MM.1S (cell line): ENCODE measurements at regions not wholly inside any gene's neighbourhood (a gene's known extent, or its start where the extent isn't known, plus 50 kb on each side); places are given as distances from the start of the nearest gene placed in this dataset.

ENCODE experiments used
- DNase-seq: peaks from one replicate; pipeline ENCODE4 v3.0.0-alpha.2; 2015
- H2AFZ ChIP-seq: fragments of 300-600 bp; sonication (generic); 2 replicates; pipeline ENCODE4 v1.6.0; 2016; ENCODE audit warnings: antibody characterized with exemption, low read length
- H3F3A ChIP-seq: fragments of 300-600 bp; sonication (generic); 2 replicates; pipeline ENCODE4 v1.6.1; 2016; ENCODE audit warnings: mild to moderate bottlenecking, antibody characterized with exemption, low read length, moderate library complexity, mixed read lengths; ENCODE audit not compliant: insufficient read depth
- H3K27ac ChIP-seq: fragments of 300-600 bp; sonication (generic); 2 replicates; pipeline ENCODE4 v1.5.1; 2016; ENCODE audit warnings: mild to moderate bottlenecking, low read length
- H3K27me3 ChIP-seq: fragments of 300-600 bp; sonication (generic); replicated peaks from 2 replicates; pipeline ENCODE4 v1.6.0; 2016; ENCODE audit warnings: low read length; ENCODE audit not compliant: insufficient read depth
- H3K36me3 ChIP-seq: fragments of 300-600 bp; sonication (generic); replicated peaks from 2 replicates; pipeline ENCODE4 v1.6.1; 2016; ENCODE audit warnings: mild to moderate bottlenecking, low read length, mixed read lengths; ENCODE audit not compliant: insufficient read depth
- H3K4me1 ChIP-seq: fragments of 300-600 bp; sonication (generic); 2 replicates; pipeline ENCODE4 v1.6.1; 2016; ENCODE audit warnings: low read length, mixed read lengths
- H3K4me2 ChIP-seq: fragments of 300-600 bp; sonication (generic); 2 replicates; pipeline ENCODE4 v1.6.0; 2016; ENCODE audit warnings: low read depth, low read length
- H3K4me3 ChIP-seq: fragments of 300-600 bp; sonication (generic); 2 replicates; pipeline ENCODE4 v1.5.1; 2016; ENCODE audit warnings: low read length, mixed read lengths
- H3K79me2 ChIP-seq: fragments of 300-600 bp; sonication (generic); 2 replicates; pipeline ENCODE4 v1.6.1; 2016; ENCODE audit warnings: mixed run types, low read length, mixed read lengths
- H3K9ac ChIP-seq: fragments of 300-600 bp; sonication (generic); 2 replicates; pipeline ENCODE4 v1.6.1; 2016; ENCODE audit warnings: low read length, mixed read lengths
- H3K9me2 ChIP-seq: fragments of 300-600 bp; sonication (generic); replicated peaks from 2 replicates; pipeline ENCODE4 v1.6.1; 2016; ENCODE audit warnings: mild to moderate bottlenecking, low read length, mixed read lengths; ENCODE audit not compliant: insufficient read depth
- H3K9me3 ChIP-seq: fragments of 300-600 bp; sonication (generic); replicated peaks from 2 replicates; pipeline ENCODE4 v1.6.1; 2016; ENCODE audit warnings: mild to moderate bottlenecking, low read length, mixed read lengths; ENCODE audit not compliant: insufficient read depth
- H4K20me1 ChIP-seq: fragments of 300-600 bp; sonication (generic); 2 replicates; pipeline ENCODE4 v1.6.1; 2016; ENCODE audit warnings: mild to moderate bottlenecking, low read length, moderate library complexity, mixed read lengths; ENCODE audit not compliant: insufficient read depth
- EZH2 ChIP-seq: fragments of 300-600 bp; sonication (generic); optimal IDR thresholded peaks from 2 replicates; pipeline ENCODE3; 2017; ENCODE audit warnings: low read depth, mild to moderate bottlenecking, antibody characterized with exemption, low read length, mixed read lengths
- EZH2phosphoT487 ChIP-seq: fragments of 300-600 bp; sonication (generic); IDR thresholded peaks from 2 replicates; pipeline ENCODE4 v1.6.1; 2018; ENCODE audit warnings: antibody characterized with exemption, low read length
- TF ChIP-seq, protein P1 (sequence below): fragments of 300-600 bp; sonication (generic); IDR thresholded peaks from 2 replicates; pipeline ENCODE4 v1.5.1; 2016; ENCODE audit warnings: antibody characterized with exemption, low read length, mixed read lengths

DNA sequence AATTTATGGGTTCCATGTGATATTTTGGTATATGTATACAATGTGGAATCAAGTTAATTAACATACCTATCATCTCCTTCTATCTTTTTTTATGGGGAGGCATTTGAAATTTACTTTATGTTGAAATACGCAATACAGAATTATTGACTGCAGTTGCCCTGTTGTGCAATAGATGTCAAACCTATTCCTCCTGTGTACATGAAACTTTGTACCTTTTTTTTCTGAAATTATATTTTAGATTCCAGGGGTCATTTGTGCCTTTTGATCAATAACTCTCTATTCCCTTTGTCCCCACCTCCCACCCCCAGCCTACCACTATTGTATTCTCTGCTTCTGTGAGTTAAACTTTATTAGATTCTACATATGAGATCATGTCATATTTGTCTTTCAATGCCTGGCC lies 369.9 kb downstream of the FSIP2 start:
- H3K9me2 ChIP-seq, result no peaks in the 10 kb centered on the region
- no peaks in the 10 kb centered on the region for H4K20me1 ChIP-seq
- no peaks in the 10 kb centered on the region for H3K79me2 ChIP-seq
- no peak overlapping the region for H3K4me3 ChIP-seq
- H3K9ac ChIP-seq, result no peak overlapping the region
- TF ChIP-seq EZH2 (no peak), EZH2phosphoT487 (no peak)
- TF ChIP-seq, protein P1, sequence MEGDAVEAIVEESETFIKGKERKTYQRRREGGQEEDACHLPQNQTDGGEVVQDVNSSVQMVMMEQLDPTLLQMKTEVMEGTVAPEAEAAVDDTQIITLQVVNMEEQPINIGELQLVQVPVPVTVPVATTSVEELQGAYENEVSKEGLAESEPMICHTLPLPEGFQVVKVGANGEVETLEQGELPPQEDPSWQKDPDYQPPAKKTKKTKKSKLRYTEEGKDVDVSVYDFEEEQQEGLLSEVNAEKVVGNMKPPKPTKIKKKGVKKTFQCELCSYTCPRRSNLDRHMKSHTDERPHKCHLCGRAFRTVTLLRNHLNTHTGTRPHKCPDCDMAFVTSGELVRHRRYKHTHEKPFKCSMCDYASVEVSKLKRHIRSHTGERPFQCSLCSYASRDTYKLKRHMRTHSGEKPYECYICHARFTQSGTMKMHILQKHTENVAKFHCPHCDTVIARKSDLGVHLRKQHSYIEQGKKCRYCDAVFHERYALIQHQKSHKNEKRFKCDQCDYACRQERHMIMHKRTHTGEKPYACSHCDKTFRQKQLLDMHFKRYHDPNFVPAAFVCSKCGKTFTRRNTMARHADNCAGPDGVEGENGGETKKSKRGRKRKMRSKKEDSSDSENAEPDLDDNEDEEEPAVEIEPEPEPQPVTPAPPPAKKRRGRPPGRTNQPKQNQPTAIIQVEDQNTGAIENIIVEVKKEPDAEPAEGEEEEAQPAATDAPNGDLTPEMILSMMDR, result no peak
- H3K27ac ChIP-seq, result no peak overlapping the region
- H2AFZ ChIP-seq, result no peak overlapping the region
- no peaks in the 10 kb centered on the region for H3K9me3 ChIP-seq
- no peaks in the 10 kb centered on the region for H3K27me3 ChIP-seq
- no peak overlapping the region for H3K4me2 ChIP-seq
- no peaks in the 10 kb centered on the region for H3K36me3 ChIP-seq
- no peaks in the 10 kb centered on the region for H3F3A ChIP-seq
- 0 out of 2 replicates have a peak, but pooled peaks cover 7% of the 10 kb centered on the region for H3K4me1 ChIP-seq
- no peak for DNase-seq

DNA sequence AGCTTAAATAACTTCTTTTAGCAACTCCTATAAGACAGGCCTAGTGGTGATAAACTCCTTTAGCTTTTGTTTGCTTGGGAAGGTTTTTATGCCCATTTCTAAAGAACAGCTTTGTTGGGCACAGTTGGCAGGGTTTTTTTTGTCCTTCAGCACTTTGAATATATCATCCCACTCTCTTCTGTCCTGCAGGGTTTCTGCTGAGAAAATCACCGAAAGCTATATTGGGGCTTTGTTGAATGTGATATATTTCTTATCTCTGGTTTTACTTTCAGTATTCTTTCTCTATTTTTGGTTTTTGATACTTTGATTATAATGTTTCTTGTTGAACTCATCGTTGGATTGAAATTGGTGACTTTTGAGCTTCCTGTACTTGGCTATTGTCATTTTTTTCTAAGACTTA lies 372.8 kb upstream of the ZC3H15 start:
- H4K20me1 ChIP-seq, result no peaks in the 10 kb centered on the region
- H3K9me2 ChIP-seq, result no peaks in the 10 kb centered on the region
- no peaks in the 10 kb centered on the region for H3F3A ChIP-seq
- no peak overlapping the region for H3K9ac ChIP-seq
- 0 out of 2 replicates have a peak, but pooled peaks cover 10% of the 10 kb centered on the region for H3K4me1 ChIP-seq
- no peak overlapping the region; the same call in 1 of the 2 replicates for H2AFZ ChIP-seq
- no peaks in the 10 kb centered on the region for H3K79me2 ChIP-seq
- no peaks in the 10 kb centered on the region for H3K9me3 ChIP-seq
- TF ChIP-seq, protein P1, result no peak
- TF ChIP-seq EZH2 (no peak), EZH2phosphoT487 (no peak)
- H3K27me3 ChIP-seq, result no peaks in the 10 kb centered on the region
- peak overlapping the region; percentile 16; the same call in 1 of the 2 replicates for H3K27ac ChIP-seq
- peak; percentile 58 for DNase-seq
- no peak overlapping the region for H3K4me3 ChIP-seq
- no peaks in the 10 kb centered on the region for H3K36me3 ChIP-seq
- peak overlapping the region; percentile 44 for H3K4me2 ChIP-seq

DNA sequence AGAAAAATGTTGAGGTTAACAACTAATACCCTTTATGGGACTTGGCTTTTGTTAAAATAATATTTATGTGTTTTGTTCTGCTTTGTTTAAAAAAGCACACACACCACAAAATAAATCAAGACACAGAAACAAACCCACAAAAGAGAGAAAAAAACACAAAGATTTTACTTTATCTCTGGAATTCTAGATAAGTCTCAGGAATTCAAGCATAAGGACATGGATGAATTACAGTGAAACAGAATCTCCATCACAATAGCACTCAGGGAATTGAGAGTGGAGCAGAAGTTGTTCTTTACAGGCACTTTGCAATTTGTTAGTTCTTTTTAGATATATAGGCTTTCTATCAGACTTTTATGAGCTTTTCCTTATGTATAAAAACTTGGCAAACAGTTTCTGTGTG lies 360.9 kb upstream of the ZC3H15 start:
- Histone ChIP-seq H4K20me1 (no peaks in the 10 kb centered on the region), H3K4me3 (no peak overlapping the region), H2AFZ (no peak overlapping the region), H3F3A (no peaks in the 10 kb centered on the region), H3K4me2 (no peak overlapping the region), H3K4me1 (no peaks in the 10 kb centered on the region), H3K9ac (no peak overlapping the region), H3K9me3 (no peaks in the 10 kb centered on the region), H3K27me3 (no peaks in the 10 kb centered on the region), H3K36me3 (no peaks in the 10 kb centered on the region), H3K27ac (no peak overlapping the region), H3K9me2 (no peaks in the 10 kb centered on the region), H3K79me2 (no peaks in the 10 kb centered on the region)
- no peak for DNase-seq
- TF ChIP-seq EZH2, result no peak
- no peak for TF ChIP-seq EZH2phosphoT487
- TF ChIP-seq, protein P1, result no peak
